ENCODE measurements at regions not wholly inside any gene's neighbourhood (a gene's known extent, or its start where the extent isn't known, plus 50 kb on each side); places are given as distances from the start of the nearest gene placed in this dataset.

GRCh38 chr7:18294411-18294810 lies 201.1 kb upstream of the HDAC9 start:
- no peak for TF ChIP-seq ARNT (IDR thresholded peaks at IDR 0.05)
- no peak for TF ChIP-seq SUZ12 (IDR thresholded peaks at IDR 0.05)
- TF ChIP-seq FOXK2 (IDR thresholded peaks at IDR 0.05), result no peak
- no peak for TF ChIP-seq SP1 (IDR thresholded peaks at IDR 0.05)
- no peak for TF ChIP-seq PKNOX1 (IDR thresholded peaks at IDR 0.05)
- TF ChIP-seq NFRKB (IDR thresholded peaks at IDR 0.05), result no peak
- no peak for TF ChIP-seq FOXA1 (IDR thresholded peaks at IDR 0.05)
- no peak for TF ChIP-seq TARDBP (IDR thresholded peaks at IDR 0.05)
- no peak for TF ChIP-seq BHLHE40 (IDR thresholded peaks at IDR 0.05; ENCODE audit: borderline replicate concordance)
- TF ChIP-seq FOXM1 (IDR thresholded peaks at IDR 0.05; ENCODE audit: borderline replicate concordance), result no peak
- TF ChIP-seq LEF1 (IDR thresholded peaks at IDR 0.05; ENCODE audit: borderline replicate concordance), result no peak
- TF ChIP-seq CTBP1 (IDR thresholded peaks at IDR 0.05; ENCODE audit: borderline replicate concordance), result no peak
- TF ChIP-seq ELF4 (IDR thresholded peaks at IDR 0.05), result no peak
